ENCODE measurements at regions not wholly inside any gene's neighbourhood (a gene's known extent, or its start where the extent isn't known, plus 50 kb on each side); places are given as distances from the start of the nearest gene placed in this dataset.

DNA sequence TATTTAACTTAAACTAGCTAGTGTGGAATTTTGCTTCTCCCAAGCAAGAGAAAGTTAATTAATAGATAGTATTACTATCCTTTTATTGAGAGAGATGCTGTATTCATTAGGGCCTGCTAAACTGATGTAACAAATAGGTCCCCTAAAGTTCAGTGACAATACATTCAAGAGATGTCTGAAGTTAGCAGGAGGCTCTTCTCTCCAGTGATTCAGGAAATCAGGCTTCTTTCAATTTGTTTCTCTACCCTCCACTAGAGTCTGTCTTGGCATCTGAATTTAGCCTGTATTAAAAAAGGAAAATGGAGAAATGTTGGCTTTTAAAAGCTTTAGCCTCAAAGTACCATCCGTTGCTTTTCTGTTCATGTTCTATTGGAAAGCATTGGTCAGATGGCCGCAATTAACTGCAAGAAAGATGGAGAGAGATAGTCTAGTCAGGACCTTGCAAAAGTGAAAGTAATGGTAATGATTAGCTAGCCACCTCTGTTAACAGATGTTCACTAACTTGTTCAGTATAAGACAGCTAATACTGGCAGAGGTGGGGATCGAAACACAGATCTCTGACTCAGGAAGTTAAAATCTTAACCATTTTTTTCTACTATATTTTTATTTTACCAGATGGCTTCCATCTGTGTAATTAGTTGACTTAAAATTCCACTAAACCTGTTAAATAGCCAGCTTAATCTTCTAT lies 786.8 kb downstream of the TMTC2 start:
- no peak overlapping the region for H3K4me3 ChIP-seq (ENCODE audit: low read length in 2 of 2)
- no peak overlapping the region for H4K8ac ChIP-seq (ENCODE audit: low read depth, low read length)

DNA sequence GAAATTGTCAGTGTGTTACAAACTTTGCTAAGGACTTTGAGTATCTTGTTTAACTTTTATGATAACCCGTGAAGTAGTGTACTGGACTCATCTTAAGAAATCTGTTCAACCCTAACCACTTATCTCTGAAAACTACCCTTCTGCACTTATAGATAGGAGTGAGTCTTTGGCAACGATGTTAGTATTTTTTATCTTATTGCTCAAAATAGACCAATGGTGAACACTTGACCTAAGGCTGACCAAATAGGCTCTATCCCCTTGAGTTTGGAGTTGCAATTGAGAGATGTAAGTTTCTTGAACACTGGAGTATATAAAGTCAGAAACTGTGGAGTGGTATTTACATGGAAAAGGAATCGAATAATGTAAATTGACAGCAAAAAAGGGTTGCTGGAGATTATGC lies 786.1 kb downstream of the TMTC2 start:
- no peaks in the 10 kb centered on the region for H3K9me3 ChIP-seq (replicated peaks in 1 of 2; ENCODE audit: control insufficient read depth in 2 of 2, insufficient read depth in 1 of 2, low read depth in 1 of 2, low read length in 2 of 2)
- H3K4me1 ChIP-seq (ENCODE audit: control insufficient read depth in 2 of 2, insufficient read depth in 1 of 2, low read depth in 1 of 2, low read length in 2 of 2) = peaks cover 0 to 3% of the 10 kb centered on the region in 2 donors
- H2BK120ac ChIP-seq (ENCODE audit: low read depth, low read length) = no peak overlapping the region
- H3K4me3 ChIP-seq (ENCODE audit: low read length in 2 of 2) = no peak overlapping the region
- no peak overlapping the region for H3K14ac ChIP-seq (ENCODE audit: low read length)
- DNase-seq (ENCODE audit: low spot score) = no peak
- H2BK15ac ChIP-seq (ENCODE audit: low read length) = no peak overlapping the region
- no peak overlapping the region for H4K8ac ChIP-seq (ENCODE audit: low read depth, low read length)
- no peak overlapping the region for H4K91ac ChIP-seq (ENCODE audit: low read depth, low read length, poor library complexity)
- no peak overlapping the region for H2AFZ ChIP-seq (ENCODE audit: low read length)
- H3K23ac ChIP-seq (ENCODE audit: low read depth, low read length, poor library complexity) = no peak overlapping the region
- no peak overlapping the region for H2BK5ac ChIP-seq (ENCODE audit: low read length)
- no CpG with 5 or more reads among the region's 3 CpGs for WGBS, 2 donors (ENCODE audit: extremely low coverage in 2 of 2, insufficient read length in 2 of 2, insufficient replicate concordance in 1 of 2)
- no peaks in the 10 kb centered on the region for H3K79me1 ChIP-seq (ENCODE audit: low read depth, low read length)
- H3K27me3 ChIP-seq (ENCODE audit: control insufficient read depth in 3 of 3, insufficient read depth in 3 of 3, low read depth in 1 of 3, low read length in 3 of 3) = no peaks in the 10 kb centered on the region
- no peaks in the 10 kb centered on the region for H3K36me3 ChIP-seq (replicated peaks in 1 of 2; ENCODE audit: control insufficient read depth in 2 of 2, insufficient read depth in 2 of 2, low read length in 2 of 2)
- H3K18ac ChIP-seq (ENCODE audit: low read length) = no peak overlapping the region
- no peak overlapping the region for H2BK12ac ChIP-seq (ENCODE audit: low read length)
- no peak overlapping the region for H3K4me2 ChIP-seq (ENCODE audit: insufficient read depth, low read length, poor library complexity, severe bottlenecking)
- no peak overlapping the region for H3K4ac ChIP-seq (ENCODE audit: low read length)
- no peak overlapping the region for H2AK5ac ChIP-seq (ENCODE audit: low read depth, low read length)
- H3K27ac ChIP-seq (replicated peaks; ENCODE audit: low read length) = no peak overlapping the region
- H3K9ac ChIP-seq (ENCODE audit: low read depth, low read length, poor library complexity) = no peak overlapping the region

More for the DNA sequence above, 786.8 kb downstream of the TMTC2 start:
- DNase-seq (ENCODE audit: low spot score) = no peak
- no peak overlapping the region for H2BK120ac ChIP-seq (ENCODE audit: low read depth, low read length)
- H2AFZ ChIP-seq (ENCODE audit: low read length) = peak overlapping the region; percentile 7
- no peak overlapping the region for H2BK12ac ChIP-seq (ENCODE audit: low read length)
- H2BK15ac ChIP-seq (ENCODE audit: low read length) = no peak overlapping the region
- H3K14ac ChIP-seq (ENCODE audit: low read length) = no peak overlapping the region
- H3K23ac ChIP-seq (ENCODE audit: low read depth, low read length, poor library complexity) = no peak overlapping the region
- peaks cover 0 to 3% of the 10 kb centered on the region in 2 donors for H3K4me1 ChIP-seq (ENCODE audit: control insufficient read depth in 2 of 2, insufficient read depth in 1 of 2, low read depth in 1 of 2, low read length in 2 of 2)
- no peak overlapping the region for H3K27ac ChIP-seq (replicated peaks; ENCODE audit: low read length)
- H3K27me3 ChIP-seq (ENCODE audit: control insufficient read depth in 3 of 3, insufficient read depth in 3 of 3, low read depth in 1 of 3, low read length in 3 of 3) = no peaks in the 10 kb centered on the region
- no peak overlapping the region for H3K4me2 ChIP-seq (ENCODE audit: insufficient read depth, low read length, poor library complexity, severe bottlenecking)
- no peaks in the 10 kb centered on the region for H3K36me3 ChIP-seq (replicated peaks in 1 of 2; ENCODE audit: control insufficient read depth in 2 of 2, insufficient read depth in 2 of 2, low read length in 2 of 2)
- H2AK5ac ChIP-seq (ENCODE audit: low read depth, low read length) = no peak overlapping the region
- no CpG with 5 or more reads among the region's 3 CpGs for WGBS, 2 donors (ENCODE audit: extremely low coverage in 2 of 2, insufficient read length in 2 of 2, insufficient replicate concordance in 1 of 2)
- H2BK5ac ChIP-seq (ENCODE audit: low read length) = no peak overlapping the region
- H3K4ac ChIP-seq (ENCODE audit: low read length) = no peak overlapping the region
- no peak overlapping the region for H3K18ac ChIP-seq (ENCODE audit: low read length)
- no peaks in the 10 kb centered on the region for H3K79me1 ChIP-seq (ENCODE audit: low read depth, low read length)
- no peaks in the 10 kb centered on the region for H3K9me3 ChIP-seq (replicated peaks in 1 of 2; ENCODE audit: control insufficient read depth in 2 of 2, insufficient read depth in 1 of 2, low read depth in 1 of 2, low read length in 2 of 2)
- H4K91ac ChIP-seq (ENCODE audit: low read depth, low read length, poor library complexity) = no peak overlapping the region
- H3K9ac ChIP-seq (ENCODE audit: low read depth, low read length, poor library complexity) = no peak overlapping the region

- H3K27me3 ChIP-seq (ENCODE audit: control insufficient read depth in 3 of 3, insufficient read depth in 3 of 3, low read depth in 1 of 3, low read length in 3 of 3) = no peaks in the 10 kb centered on the region
- H3K36me3 ChIP-seq (replicated peaks in 1 of 2; ENCODE audit: control insufficient read depth in 2 of 2, insufficient read depth in 2 of 2, low read length in 2 of 2) = no peaks in the 10 kb centered on the region
- no peaks in the 10 kb centered on the region for H3K9me3 ChIP-seq (replicated peaks in 1 of 2; ENCODE audit: control insufficient read depth in 2 of 2, insufficient read depth in 1 of 2, low read depth in 1 of 2, low read length in 2 of 2)
- no peak overlapping the region for H3K14ac ChIP-seq (ENCODE audit: low read length)
- H3K4ac ChIP-seq (ENCODE audit: low read length) = no peak overlapping the region
- H4K8ac ChIP-seq (ENCODE audit: low read depth, low read length) = no peak overlapping the region
- H3K18ac ChIP-seq (ENCODE audit: low read length) = no peak overlapping the region
- H4K91ac ChIP-seq (ENCODE audit: low read depth, low read length, poor library complexity) = no peak overlapping the region
- H2AFZ ChIP-seq (ENCODE audit: low read length) = no peak overlapping the region
- no peak overlapping the region for H3K4me3 ChIP-seq (ENCODE audit: low read length in 2 of 2)
- H3K79me1 ChIP-seq (ENCODE audit: low read depth, low read length) = no peaks in the 10 kb centered on the region
- no peak overlapping the region for H3K9ac ChIP-seq (ENCODE audit: low read depth, low read length, poor library complexity)
- no peak overlapping the region for H2BK15ac ChIP-seq (ENCODE audit: low read length)
- no peak overlapping the region for H2AK5ac ChIP-seq (ENCODE audit: low read depth, low read length)
- peaks cover 0 to 3% of the 10 kb centered on the region in 2 donors for H3K4me1 ChIP-seq (ENCODE audit: control insufficient read depth in 2 of 2, insufficient read depth in 1 of 2, low read depth in 1 of 2, low read length in 2 of 2)
- no CpG with 5 or more reads among the region's 4 CpGs for WGBS, 2 donors (ENCODE audit: extremely low coverage in 2 of 2, insufficient read length in 2 of 2, insufficient replicate concordance in 1 of 2)
- no peak overlapping the region for H3K4me2 ChIP-seq (ENCODE audit: insufficient read depth, low read length, poor library complexity, severe bottlenecking)
- no peak overlapping the region for H2BK120ac ChIP-seq (ENCODE audit: low read depth, low read length)
- H2BK5ac ChIP-seq (ENCODE audit: low read length) = no peak overlapping the region
- no peak overlapping the region for H2BK12ac ChIP-seq (ENCODE audit: low read length)
- no peak overlapping the region for H3K23ac ChIP-seq (ENCODE audit: low read depth, low read length, poor library complexity)
- DNase-seq (ENCODE audit: low spot score) = no peak
- H3K27ac ChIP-seq (replicated peaks; ENCODE audit: low read length) = no peak overlapping the region
Measured at GRCh38 chr12:83472350-83472749, 785.6 kb downstream of the TMTC2 start.

DNA sequence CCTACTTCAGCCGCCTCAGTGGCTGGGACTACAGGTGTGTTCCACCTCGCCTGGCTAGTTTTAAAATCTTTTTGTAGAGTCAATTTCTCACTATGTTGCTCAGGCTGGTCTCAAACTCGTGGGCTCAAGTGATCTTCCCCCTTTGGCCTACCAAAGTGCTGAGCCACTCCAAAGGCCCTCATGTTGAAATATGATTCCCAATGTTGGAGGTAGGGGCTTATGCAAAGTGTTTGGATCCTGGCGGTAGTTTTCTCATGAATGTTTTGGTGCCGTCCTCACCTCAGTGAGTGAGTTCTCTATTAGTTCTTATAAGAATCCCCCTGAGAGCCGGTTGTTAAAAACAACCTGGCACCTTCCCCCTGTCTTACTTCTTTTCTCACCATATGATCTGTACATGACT lies 784.6 kb downstream of the TMTC2 start:
- Histone ChIP-seq H3K23ac (ENCODE audit: low read depth, low read length, poor library complexity) (no peak overlapping the region), H3K9me3 (replicated peaks in 1 of 2; ENCODE audit: control insufficient read depth in 2 of 2, insufficient read depth in 1 of 2, low read depth in 1 of 2, low read length in 2 of 2) (no peaks in the 10 kb centered on the region)
- no peak for DNase-seq (ENCODE audit: low spot score)

More for the DNA sequence above, 784.6 kb downstream of the TMTC2 start:
- Histone ChIP-seq H3K79me1 (ENCODE audit: low read depth, low read length) (no peaks in the 10 kb centered on the region), H3K4me3 (ENCODE audit: low read length in 2 of 2) (no peak overlapping the region), H3K27ac (replicated peaks; ENCODE audit: low read length) (no peak overlapping the region), H3K4me1 (ENCODE audit: control insufficient read depth in 2 of 2, insufficient read depth in 1 of 2, low read depth in 1 of 2, low read length in 2 of 2) (peaks cover 0 to 3% of the 10 kb centered on the region in 2 donors), H4K91ac (ENCODE audit: low read depth, low read length, poor library complexity) (no peak overlapping the region), H3K9ac (ENCODE audit: low read depth, low read length, poor library complexity) (no peak overlapping the region), H3K18ac (ENCODE audit: low read length) (no peak overlapping the region), H3K27me3 (ENCODE audit: control insufficient read depth in 3 of 3, insufficient read depth in 3 of 3, low read depth in 1 of 3, low read length in 3 of 3) (no peaks in the 10 kb centered on the region), H2BK15ac (ENCODE audit: low read length) (no peak overlapping the region), H3K4ac (ENCODE audit: low read length) (no peak overlapping the region), H2BK5ac (ENCODE audit: low read length) (no peak overlapping the region), H4K8ac (ENCODE audit: low read depth, low read length) (no peak overlapping the region), H3K4me2 (ENCODE audit: insufficient read depth, low read length, poor library complexity, severe bottlenecking) (no peak overlapping the region), H2AK5ac (ENCODE audit: low read depth, low read length) (no peak overlapping the region), H3K14ac (ENCODE audit: low read length) (no peak overlapping the region), H2BK120ac (ENCODE audit: low read depth, low read length) (no peak overlapping the region), H3K36me3 (replicated peaks in 1 of 2; ENCODE audit: control insufficient read depth in 2 of 2, insufficient read depth in 2 of 2, low read length in 2 of 2) (no peaks in the 10 kb centered on the region), H2BK12ac (ENCODE audit: low read length) (no peak overlapping the region), H2AFZ (ENCODE audit: low read length) (no peak overlapping the region)
- WGBS, 2 donors (ENCODE audit: extremely low coverage in 2 of 2, insufficient read length in 2 of 2, insufficient replicate concordance in 1 of 2) = no CpG with 5 or more reads among the region's 6 CpGs

All from neuronal stem cell (in vitro differentiated cells).